GM18873 (cell line): ENCODE measurements at regions not wholly inside any gene's neighbourhood (a gene's known extent, or its start where the extent isn't known, plus 50 kb on each side); places are given as distances from the start of the nearest gene placed in this dataset.
"Not testable (repeated sequence)": the region's sequence is repeated elsewhere in the genome, so short reads cannot be mapped to it uniquely, and the experiment has no call there.

Experiments
- ATAC-seq: cut with Tn5 transposase; IDR thresholded peaks from one replicate; pipeline ENCODE4 v1.9.1; 2021; ENCODE audit warnings: mild to moderate bottlenecking, moderate library complexity, moderate number of reproducible peaks; ENCODE audit not compliant: unreplicated experiment, low FRiP score

DNA sequence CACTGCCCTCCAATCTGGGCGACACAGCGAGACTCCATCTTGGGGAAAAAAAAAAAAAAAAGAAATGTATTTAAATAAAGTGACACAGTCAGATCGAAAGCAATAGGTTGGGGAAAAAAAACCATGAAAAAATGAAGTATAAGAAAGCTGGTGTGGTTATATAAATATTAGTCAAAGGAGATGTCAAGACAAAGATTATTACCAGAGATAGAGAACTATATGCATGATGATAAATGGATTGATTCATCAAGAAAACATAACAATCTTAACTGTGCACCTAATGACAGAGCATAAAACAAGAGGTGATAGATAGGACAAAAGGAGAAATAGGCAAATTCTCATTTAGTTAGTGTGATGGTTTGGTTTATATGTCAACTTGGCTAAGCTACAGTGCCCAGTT lies 146.9 kb upstream of the AHI1 start:
- ATAC-seq, result no peak

DNA sequence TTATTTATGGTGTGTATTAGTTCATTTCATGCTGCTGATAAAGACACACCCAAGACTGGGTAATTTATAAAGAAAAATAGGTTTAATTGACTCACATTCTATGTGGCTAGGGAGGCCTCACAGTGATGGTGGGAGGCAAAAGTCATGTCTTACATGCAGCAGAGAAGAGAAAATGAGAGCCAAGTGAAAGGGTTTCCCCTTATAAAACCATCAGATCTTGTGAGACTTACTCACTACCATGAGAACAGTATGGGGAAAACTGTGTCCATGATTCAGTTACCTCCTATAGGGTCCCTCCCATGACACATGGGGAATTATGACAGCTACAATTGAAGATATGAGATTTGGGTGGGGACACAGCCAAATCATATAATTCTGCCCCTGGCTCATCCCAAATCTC lies 150.0 kb upstream of the AHI1 start:
- no peak for ATAC-seq

DNA sequence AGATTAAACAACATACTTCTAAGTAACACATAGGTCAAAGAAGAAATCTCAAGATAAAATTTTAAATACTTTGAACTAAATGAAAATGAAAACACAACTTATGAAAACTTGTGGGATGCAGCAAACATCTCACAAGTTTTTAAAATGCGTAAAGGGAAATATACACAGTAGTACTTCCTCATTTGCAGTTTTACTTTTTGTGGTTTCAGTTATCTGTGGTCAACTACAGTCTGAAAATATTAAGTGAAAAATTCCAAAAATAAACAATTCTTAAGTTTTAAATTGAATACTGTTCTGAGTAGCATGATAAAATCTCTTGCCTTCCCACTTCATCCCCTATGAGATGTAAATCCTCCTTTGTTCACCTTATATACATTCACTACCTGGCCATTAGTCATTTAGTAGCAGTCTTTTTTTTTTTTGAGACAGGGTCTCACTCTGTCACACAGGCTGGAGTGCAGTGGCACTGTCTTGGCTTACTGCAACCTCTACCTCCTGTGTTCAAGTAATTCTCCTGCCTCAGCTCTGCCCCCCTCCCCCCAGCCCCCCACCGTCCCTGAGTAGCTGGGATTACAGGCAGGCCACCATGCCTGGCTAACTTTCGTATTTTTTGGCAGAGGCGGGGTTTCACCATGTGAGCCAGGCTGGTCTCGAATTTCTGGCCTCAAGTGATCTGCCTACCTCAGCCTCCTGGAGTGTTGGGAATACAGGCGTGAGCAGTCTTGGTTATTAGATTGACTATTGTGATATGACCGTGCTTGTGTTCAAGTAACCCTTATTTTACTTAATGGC lies 154.6 kb upstream of the AHI1 start:
- peak; percentile 96 for ATAC-seq

DNA sequence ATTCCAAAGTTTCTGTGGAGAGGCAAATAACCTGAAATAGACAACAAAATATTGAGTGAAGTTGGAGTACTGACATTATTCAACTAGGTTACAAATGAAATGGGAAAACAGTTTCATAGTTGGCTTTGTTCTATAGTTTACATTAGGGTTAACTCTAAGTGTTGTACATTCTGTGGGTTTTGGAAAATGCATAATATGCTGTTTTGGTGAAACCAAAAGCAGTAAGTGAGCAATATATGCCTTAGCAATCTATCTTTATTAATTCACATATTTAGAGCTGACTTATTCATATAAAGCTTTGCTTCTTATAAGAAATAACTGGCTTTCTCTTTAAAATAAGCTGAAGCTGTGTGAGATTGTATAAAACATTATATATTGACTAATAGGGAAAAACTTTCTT lies 157.5 kb upstream of the AHI1 start:
- no peak for ATAC-seq

- no peak for ATAC-seq
Observed at GRCh38 chr6:135657207-135657606, 159.7 kb upstream of the AHI1 start.

DNA sequence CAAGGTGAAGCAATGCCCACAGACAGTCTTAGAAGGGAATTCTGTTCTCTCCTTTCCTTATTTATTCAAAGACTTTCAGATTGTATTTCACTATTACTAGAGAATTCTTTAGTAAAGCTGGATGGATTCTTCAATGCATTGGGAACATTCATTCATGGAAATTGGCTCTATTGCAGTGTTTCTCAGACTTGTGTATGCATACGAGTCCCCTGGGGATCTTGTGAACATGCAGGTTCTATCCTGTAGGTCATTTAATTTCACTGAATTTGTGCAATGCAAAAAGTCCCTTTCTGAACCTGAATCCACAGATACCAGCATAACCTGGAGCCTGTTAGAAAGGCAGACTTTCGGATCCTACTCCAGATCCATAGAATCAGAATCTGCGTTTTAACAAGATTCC lies 160.9 kb upstream of the AHI1 start:
- no peak for ATAC-seq

DNA sequence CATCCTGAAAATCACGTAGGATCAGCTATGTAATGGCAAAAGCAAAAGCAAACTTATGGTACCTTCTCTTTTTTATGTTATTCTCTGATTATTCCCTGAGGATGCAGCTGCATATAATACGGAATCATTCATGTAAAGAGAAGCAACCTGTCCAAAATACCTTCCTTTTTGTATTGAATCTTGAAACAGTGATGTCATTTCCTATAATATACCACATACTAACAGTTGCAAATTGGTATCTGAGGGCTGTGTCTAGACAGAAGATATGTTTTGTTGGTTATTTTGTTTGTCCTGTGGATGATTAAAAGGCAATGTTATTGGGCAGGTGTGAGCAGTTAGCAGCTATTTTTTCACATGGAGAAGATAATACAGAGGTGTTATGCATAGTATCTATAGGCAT lies 161.4 kb upstream of the AHI1 start:
- ATAC-seq, result no peak

GRCh38 chr6:135664527-135664926 lies 167.0 kb upstream of the AHI1 start:
- no peak for ATAC-seq

DNA sequence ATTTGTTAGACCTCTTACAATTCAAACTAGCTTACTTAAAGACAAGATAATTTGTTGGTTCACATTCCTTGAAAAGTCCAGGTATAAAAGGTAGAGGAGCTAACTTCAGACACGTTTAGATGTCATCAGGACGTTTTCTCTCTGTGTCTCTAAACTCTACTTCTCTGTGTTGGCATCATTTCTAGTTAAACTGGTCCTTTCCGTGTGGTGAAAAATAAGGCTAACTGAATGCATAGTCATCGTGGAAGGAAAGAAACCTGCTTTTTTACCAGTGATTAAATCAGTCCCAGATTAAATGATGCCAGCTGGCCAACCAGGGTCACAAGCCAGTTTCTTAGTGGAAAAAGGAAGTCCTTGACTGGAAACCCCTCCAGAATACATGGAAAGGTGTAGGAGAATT lies 168.4 kb upstream of the AHI1 start:
- no peak for ATAC-seq

- ATAC-seq, result no peak
Observed at GRCh38 chr6:135667691-135668455, 170.3 kb upstream of the AHI1 start.

DNA sequence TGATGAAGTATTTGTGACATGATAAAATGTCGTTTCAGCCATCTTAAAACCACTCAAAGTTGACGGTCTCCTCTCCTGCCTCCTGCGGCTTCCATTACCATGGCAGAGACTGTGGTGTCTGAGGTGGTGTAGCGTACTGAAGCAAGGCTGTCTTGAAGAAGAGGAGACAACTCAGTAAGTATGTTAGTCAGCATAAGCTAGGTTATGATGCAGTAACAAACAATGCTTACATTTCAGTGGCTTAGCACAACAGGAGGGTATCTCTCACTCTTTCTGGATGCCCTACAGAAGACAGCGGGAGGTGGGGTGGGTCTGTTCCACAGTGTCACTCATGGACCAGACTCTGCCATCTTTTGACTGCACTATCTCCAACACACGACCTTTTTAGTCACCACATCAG lies 174.7 kb upstream of the AHI1 start:
- ATAC-seq, result no peak

- no peak for ATAC-seq
Observed at GRCh38 chr6:135673501-135674309, 176.2 kb upstream of the AHI1 start.

- no peak for ATAC-seq
Observed at GRCh38 chr6:135675026-135675425, 176.5 kb upstream of the PDE7B start.

DNA sequence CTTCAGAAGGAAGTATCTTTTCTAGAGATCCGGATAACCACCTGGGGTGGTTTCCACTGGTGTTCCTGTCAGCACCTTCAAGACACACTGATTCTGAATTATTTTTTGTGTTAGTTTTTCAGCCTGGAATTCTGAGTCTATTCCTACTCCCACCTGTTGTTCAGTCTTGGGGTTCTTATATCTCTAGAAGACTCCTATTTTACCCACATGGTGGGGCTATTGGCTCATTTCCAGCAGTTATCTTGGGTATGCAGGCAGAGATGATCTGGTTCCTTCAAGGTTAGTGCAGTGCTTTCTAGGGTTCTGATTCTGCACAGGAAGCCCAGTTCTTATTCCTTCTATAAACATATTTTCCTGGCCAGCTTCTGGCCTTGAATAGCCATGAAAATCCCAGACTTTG lies 175.6 kb upstream of the PDE7B start:
- ATAC-seq, result no peak

DNA sequence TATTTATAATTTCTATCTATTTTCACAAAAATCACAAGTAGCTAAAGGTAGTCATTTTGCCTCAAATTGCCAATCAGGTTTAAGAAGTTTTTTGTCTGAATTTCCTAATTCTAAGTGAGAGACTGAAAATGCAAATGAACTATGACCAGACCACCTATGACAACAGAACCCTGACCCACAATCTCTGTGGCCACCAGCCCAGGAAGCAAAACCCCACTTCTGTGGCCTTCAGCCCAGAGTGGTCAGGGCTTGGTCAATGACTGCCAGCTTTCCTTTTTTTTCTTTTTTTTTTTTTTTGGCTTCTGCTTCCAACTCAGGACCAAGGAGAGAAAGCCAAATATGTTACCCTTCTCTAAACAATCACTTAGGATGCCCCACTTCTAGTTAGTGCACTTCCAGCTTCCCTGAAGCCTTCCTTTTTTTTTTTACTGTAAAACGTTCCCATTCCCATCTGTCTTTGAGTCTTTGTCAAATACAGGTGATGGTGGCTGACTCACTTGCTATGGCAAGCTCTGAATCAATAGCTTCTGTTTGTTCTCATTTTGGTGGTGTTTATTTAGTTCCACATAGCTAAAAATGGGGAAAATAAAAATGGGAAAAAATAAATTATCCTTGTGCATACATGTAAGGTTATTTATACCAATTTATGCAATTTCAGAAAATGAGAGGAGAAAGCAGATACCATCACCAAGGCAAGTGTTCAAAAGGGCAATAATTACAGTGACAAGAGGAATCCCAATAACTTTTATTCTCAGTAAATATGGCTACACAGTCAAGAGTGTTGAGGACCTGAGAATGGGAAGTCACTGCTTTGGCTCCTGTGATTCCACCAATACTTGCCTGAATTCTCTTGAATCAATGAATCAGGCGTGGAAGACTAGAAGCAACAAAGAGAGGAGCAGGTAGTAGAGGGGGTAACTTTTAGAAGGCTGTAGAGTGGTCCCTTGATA lies 170.3 kb upstream of the PDE7B start:
- ATAC-seq, result no peak

- ATAC-seq, result no peak
Observed at GRCh38 chr6:135686784-135687301, 164.7 kb upstream of the PDE7B start.

GRCh38 chr6:135688476-135688875 lies 163.0 kb upstream of the PDE7B start:
- ATAC-seq, result not testable (repeated sequence)

DNA sequence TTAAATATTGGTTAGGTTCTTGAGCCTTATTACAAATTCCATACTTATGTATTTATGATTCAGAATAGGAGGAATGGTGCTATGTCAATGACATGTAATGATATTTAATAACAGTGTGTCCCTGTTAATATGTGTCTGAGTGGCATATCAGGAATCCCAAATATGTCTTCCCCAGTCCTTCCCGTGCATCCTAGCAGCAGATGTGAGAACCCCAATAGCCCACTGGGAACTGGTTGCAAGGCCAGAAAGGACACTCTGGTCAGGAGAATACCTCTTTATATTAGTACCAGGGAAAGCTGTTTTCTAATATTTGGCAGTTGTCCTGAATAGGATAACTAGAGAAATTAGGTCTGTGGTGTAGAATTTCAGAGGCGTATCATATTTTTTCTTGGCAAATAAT lies 159.1 kb upstream of the PDE7B start:
- no peak for ATAC-seq

GRCh38 chr6:135693811-135694370 lies 157.6 kb upstream of the PDE7B start:
- no peak for ATAC-seq

DNA sequence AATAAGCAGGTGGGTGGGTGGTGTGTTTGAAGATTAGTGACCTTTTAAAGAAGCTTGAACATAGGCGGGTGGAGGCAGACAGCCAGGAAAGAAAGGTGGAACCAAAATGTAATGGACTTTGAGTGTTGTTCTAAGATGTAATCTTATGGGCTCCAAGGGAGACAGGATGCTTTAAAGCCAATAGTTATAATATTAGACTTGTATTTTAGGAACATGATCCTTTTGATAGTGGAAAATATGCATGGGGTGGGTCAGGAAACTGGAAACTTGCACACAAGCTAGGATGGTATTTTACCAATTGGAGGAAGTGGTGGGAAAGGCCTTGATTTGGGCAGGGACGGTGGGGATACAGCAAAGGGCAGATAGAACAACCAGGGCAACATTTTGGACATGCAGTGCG lies 151.8 kb upstream of the PDE7B start:
- no peak for ATAC-seq
